HEK293T (cell line): ENCODE measurements at regions not wholly inside any gene's neighbourhood (a gene's known extent, or its start where the extent isn't known, plus 50 kb on each side); places are given as distances from the start of the nearest gene placed in this dataset.

Experiments used
- ARNT ChIP-seq: fragments of 450-650 bp; IDR thresholded peaks from 2 replicates; pipeline ENCODE4 v1.6.1; 2017; ENCODE audit warnings: mild to moderate bottlenecking
- BHLHE40 ChIP-seq: fragments of 450-650 bp; IDR thresholded peaks from 2 replicates; pipeline ENCODE4 v1.6.1; 2016; ENCODE audit warnings: mild to moderate bottlenecking, moderate library complexity, borderline replicate concordance
- ELF4 ChIP-seq: fragments of 450-650 bp; IDR thresholded peaks from 2 replicates; pipeline ENCODE4 v1.6.1; 2017; ENCODE audit warnings: antibody characterized with exemption
- FOXK2 ChIP-seq: fragments of 450-650 bp; IDR thresholded peaks from 2 replicates; pipeline ENCODE4 v1.6.1; 2016; ENCODE audit warnings: mild to moderate bottlenecking
- FOXM1 ChIP-seq: fragments of 450-650 bp; IDR thresholded peaks from 2 replicates; pipeline ENCODE4 v1.6.1; 2017; ENCODE audit warnings: mild to moderate bottlenecking, borderline replicate concordance
- HDGF ChIP-seq: fragments of 450-650 bp; IDR thresholded peaks from 2 replicates; pipeline ENCODE4 v1.6.1; 2017; ENCODE audit warnings: antibody characterized with exemption, borderline replicate concordance
- L3MBTL2 ChIP-seq: fragments of 450-650 bp; conservative IDR thresholded peaks from 2 replicates; pipeline ENCODE4 v1.6.1; 2016; ENCODE audit warnings: mild to moderate bottlenecking
- LEF1 ChIP-seq: fragments of 450-650 bp; IDR thresholded peaks from 2 replicates; pipeline ENCODE4 v1.6.1; 2017; ENCODE audit warnings: mild to moderate bottlenecking, borderline replicate concordance
- NFRKB ChIP-seq: fragments of 450-650 bp; IDR thresholded peaks from 2 replicates; pipeline ENCODE4 v1.6.1; 2016; ENCODE audit warnings: mild to moderate bottlenecking, moderate library complexity
- PKNOX1 ChIP-seq: fragments of 450-650 bp; IDR thresholded peaks from 2 replicates; pipeline ENCODE4 v1.6.1; 2016
- SP1 ChIP-seq: fragments of 450-650 bp; IDR thresholded peaks from 2 replicates; pipeline ENCODE4 v1.6.1; 2017
- SUZ12 ChIP-seq: fragments of 450-650 bp; IDR thresholded peaks from 2 replicates; pipeline ENCODE4 v1.6.1; 2016; ENCODE audit warnings: mild to moderate bottlenecking
- ZNF384 ChIP-seq: fragments of 450-650 bp; IDR thresholded peaks from 2 replicates; pipeline ENCODE4 v1.6.1; 2016

- TF ChIP-seq SP1: no peak
- no peak for TF ChIP-seq PKNOX1
- TF ChIP-seq ZNF384: no peak
- no peak for TF ChIP-seq FOXK2
- no peak for TF ChIP-seq ELF4
- no peak for TF ChIP-seq HDGF
- no peak for TF ChIP-seq SUZ12
- TF ChIP-seq ARNT: no peak
- TF ChIP-seq FOXM1: no peak
- TF ChIP-seq L3MBTL2: no peak
- TF ChIP-seq BHLHE40: no peak
- TF ChIP-seq LEF1: no peak
- no peak for TF ChIP-seq NFRKB
Measured at GRCh38 chr5:33160871-33161270, 279.9 kb upstream of the TARS1 start.
